ENCODE measurements at regions not wholly inside any gene's neighbourhood (a gene's known extent, or its start where the extent isn't known, plus 50 kb on each side); places are given as distances from the start of the nearest gene placed in this dataset.

DNA sequence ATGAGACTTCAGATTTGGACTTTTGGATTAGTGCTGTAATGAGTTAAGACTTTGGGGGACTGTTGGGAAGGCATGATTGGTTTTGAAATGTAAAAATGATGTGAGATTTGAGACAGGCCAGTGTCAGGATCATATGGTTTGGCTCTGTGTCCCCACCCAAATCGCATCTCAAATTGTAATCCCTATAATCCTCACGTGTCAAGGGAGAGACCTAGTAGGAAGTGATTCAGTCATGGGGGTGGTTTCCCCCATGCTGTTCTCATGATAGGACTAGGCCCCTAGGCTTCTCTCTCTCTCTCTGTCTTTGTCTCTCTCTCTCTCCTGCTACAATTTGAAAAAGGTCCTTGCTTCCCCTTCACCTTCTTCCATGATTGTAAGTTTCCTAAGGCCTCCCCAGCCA, 473.3 kb upstream of the CD180 start:
- TF ChIP-seq EZH2 (IDR thresholded peaks at IDR 0.05; ENCODE audit: low read length), result no peak
- TF ChIP-seq, protein P1, sequence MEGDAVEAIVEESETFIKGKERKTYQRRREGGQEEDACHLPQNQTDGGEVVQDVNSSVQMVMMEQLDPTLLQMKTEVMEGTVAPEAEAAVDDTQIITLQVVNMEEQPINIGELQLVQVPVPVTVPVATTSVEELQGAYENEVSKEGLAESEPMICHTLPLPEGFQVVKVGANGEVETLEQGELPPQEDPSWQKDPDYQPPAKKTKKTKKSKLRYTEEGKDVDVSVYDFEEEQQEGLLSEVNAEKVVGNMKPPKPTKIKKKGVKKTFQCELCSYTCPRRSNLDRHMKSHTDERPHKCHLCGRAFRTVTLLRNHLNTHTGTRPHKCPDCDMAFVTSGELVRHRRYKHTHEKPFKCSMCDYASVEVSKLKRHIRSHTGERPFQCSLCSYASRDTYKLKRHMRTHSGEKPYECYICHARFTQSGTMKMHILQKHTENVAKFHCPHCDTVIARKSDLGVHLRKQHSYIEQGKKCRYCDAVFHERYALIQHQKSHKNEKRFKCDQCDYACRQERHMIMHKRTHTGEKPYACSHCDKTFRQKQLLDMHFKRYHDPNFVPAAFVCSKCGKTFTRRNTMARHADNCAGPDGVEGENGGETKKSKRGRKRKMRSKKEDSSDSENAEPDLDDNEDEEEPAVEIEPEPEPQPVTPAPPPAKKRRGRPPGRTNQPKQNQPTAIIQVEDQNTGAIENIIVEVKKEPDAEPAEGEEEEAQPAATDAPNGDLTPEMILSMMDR (optimal IDR thresholded peaks at IDR 0.05 in 1 of 3, IDR thresholded peaks at IDR 0.05 in 1 of 3, conservative IDR thresholded peaks at IDR 0.05 in 1 of 3; ENCODE audit: extremely low read depth in 1 of 3, insufficient read depth in 2 of 3, low read length in 3 of 3), result no peak
